Stimulated activated memory B cell treated with anti-CD40 and anti-IgM and Interleukin-4, amounts not matched to agents 10 μg/mL and 1 μg/mL and 100 μg/mL, for 72 hours (primary cell): ENCODE measurements at regions not wholly inside any gene's neighbourhood (a gene's known extent, or its start where the extent isn't known, plus 50 kb on each side); places are given as distances from the start of the nearest gene placed in this dataset.

Source experiments
- ATAC-seq: fragments of 150-1000 bp; cut with Tn5 transposase; 2 replicates; pipeline ENCODE4 v1.10.0; 2021
- H3K27ac Mint-ChIP-seq: one replicate; pipeline ENCODE4 v1.8.0; 2022; ENCODE audit warnings: mild to moderate bottlenecking, mixed read lengths
- H3K27me3 Mint-ChIP-seq: one replicate; pipeline ENCODE4 v1.8.0; 2022; ENCODE audit warnings: mixed read lengths
- H3K36me3 Mint-ChIP-seq: one replicate; pipeline ENCODE4 v1.8.0; 2022; ENCODE audit warnings: mixed read lengths
- H3K4me1 Mint-ChIP-seq: one replicate; pipeline ENCODE4 v1.8.0; 2022; ENCODE audit warnings: mixed read lengths
- H3K4me3 Mint-ChIP-seq: one replicate; pipeline ENCODE4 v1.8.0; 2022; ENCODE audit warnings: mild to moderate bottlenecking, moderate library complexity, mixed read lengths
- H3K9me3 Mint-ChIP-seq: one replicate; pipeline ENCODE4 v1.8.0; 2022; ENCODE audit warnings: mixed read lengths

DNA sequence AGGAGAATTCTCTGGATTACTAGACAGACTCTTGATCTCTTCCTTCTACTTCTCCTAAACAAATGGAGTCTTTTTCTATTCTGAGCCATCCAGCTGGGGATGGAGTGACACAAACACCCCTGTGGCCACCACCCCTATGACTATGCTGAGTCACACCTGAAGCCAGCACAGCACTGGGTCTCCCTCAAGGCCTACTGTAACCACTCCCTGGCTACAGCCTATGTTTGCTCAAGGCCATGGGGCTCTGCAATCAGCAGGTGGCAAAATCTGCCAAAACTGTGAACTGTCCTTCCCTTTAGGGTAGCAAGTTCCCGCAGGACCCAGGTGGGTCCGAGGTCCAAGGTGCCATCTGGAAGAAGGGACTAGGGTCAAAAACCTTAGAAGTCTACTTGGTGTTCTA lies 132.3 kb downstream of the TINAG start:
- Mint-ChIP-seq H3K36me3 (no peaks in the 10 kb centered on the region), H3K9me3 (peaks cover 6% of the 10 kb centered on the region), H3K27ac (no peak overlapping the region), H3K4me1 (no peaks in the 10 kb centered on the region), H3K27me3 (no peaks in the 10 kb centered on the region), H3K4me3 (no peak overlapping the region)
- no peak for ATAC-seq

DNA sequence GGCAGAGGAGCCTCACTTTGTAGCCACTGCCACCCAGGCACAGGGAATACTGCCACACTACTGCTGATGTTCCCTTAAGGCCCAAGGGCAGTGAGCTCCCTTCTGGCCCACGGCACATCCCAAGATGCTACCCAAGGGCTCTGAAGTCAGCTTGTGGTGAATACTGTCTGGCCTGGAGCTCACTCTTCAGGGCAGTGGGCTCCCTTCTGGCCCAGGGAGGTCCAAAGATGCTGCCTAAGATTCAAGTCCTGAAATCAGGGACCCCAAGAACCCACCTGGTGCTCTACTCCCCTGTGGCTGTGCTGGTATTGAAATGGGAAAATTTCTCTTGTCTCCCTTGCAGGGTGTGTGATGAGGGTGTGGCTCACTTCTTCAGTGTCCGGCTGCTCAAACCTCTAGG lies 132.8 kb downstream of the TINAG start:
- ATAC-seq: no peak
- Mint-ChIP-seq H3K4me1 (no peaks in the 10 kb centered on the region), H3K36me3 (no peaks in the 10 kb centered on the region), H3K9me3 (peaks cover 9% of the 10 kb centered on the region), H3K27me3 (no peaks in the 10 kb centered on the region), H3K27ac (no peak overlapping the region), H3K4me3 (no peak overlapping the region)

DNA sequence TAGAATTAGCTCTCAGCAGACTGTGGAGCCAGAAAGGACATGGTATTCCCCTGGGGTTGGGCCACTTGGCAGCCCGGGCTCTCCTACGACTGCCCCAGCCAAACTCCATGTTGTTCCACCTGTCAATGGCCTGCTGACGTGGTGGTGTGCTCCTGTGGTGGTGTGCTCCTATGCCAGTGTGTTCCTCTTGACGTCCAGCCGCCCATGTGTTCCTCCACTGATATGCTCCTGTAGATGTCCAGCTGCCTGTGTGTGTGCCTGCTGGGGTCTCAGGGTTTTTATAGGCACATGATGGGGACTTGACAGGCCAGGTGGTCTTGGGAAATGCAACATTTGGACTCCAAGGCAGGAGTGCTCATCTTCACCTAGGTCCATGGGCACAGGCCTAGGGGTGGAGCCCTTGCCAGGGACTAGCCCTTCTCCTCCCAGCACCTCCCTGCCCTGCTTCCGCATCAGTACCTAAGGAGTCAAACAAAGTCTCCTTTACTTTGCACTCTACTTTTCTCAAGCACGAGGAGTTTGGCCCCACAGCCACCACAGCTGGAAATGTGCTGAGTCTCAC lies 133.5 kb downstream of the TINAG start:
- no peaks in the 10 kb centered on the region for H3K4me1 Mint-ChIP-seq
- peaks cover 12% of the 10 kb centered on the region for H3K9me3 Mint-ChIP-seq
- no peak overlapping the region for H3K4me3 Mint-ChIP-seq
- H3K36me3 Mint-ChIP-seq: no peaks in the 10 kb centered on the region
- H3K27ac Mint-ChIP-seq: no peak overlapping the region
- H3K27me3 Mint-ChIP-seq: no peaks in the 10 kb centered on the region
- no peak for ATAC-seq

DNA sequence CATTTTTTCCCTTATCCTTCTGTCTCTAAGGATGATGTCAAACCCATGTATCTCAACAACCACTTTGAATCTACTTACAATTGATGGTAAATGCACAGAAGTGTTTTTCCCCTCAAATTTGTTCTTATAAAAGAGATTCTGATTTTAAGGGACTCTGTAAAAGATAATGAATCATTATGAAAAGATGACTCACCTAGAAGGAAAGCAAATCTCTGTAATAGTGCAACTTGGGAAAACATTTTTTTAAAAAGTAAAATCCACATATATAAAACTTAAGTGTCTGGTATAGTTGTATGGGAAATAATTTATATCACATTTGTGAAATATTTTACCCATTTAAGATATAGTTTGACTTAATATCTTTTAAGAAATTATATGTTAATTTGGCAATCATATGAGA lies 137.0 kb downstream of the TINAG start:
- no peak for ATAC-seq
- Mint-ChIP-seq H3K4me1 (no peaks in the 10 kb centered on the region), H3K9me3 (peaks cover 8% of the 10 kb centered on the region)

DNA sequence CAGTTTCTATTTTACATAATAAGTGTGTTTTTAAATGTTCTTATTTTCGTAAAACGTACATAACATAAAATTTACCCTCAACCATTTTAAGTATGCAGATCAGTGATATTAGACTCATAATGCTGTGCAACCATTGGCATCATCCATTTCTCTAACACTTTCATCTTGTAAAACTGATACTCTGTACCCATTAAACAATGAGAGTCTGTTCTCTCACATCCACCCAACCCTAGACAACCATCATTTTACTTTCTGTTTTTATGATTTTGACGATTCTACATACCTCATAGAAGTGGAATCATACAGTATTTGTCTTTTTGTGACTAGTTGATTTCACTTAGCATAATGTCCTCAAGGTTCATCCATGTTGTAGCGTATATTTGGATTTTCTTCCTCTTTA lies 140.4 kb downstream of the TINAG start:
- Mint-ChIP-seq H3K27me3 (no peaks in the 10 kb centered on the region), H3K27ac (no peak overlapping the region), H3K36me3 (no peaks in the 10 kb centered on the region), H3K4me1 (no peaks in the 10 kb centered on the region), H3K4me3 (no peak overlapping the region), H3K9me3 (peaks cover 16% of the 10 kb centered on the region)
- ATAC-seq: no peak

More for the DNA sequence above, 137.0 kb downstream of the TINAG start:
- Mint-ChIP-seq H3K4me3 (no peak overlapping the region), H3K36me3 (no peaks in the 10 kb centered on the region), H3K27ac (no peak overlapping the region), H3K27me3 (no peaks in the 10 kb centered on the region)

DNA sequence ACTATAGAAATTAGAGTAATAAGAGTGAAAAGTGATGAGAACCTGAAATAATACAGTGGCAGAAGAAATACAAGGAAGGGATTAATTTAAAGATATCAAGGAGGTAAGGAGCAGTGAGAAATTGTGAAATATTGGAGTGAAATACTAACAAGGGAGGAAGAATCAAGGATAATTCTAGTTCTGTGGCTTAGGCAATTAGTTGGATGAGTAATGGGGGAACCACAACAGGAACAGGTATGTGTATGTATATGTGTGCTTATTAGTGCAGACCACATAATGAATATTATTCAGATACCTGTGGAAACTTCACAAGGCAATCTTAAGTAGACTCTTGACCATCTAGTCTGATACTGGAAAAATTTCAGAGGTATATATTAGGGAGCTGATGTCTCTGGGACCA lies 143.3 kb downstream of the TINAG start:
- no peaks in the 10 kb centered on the region for H3K27me3 Mint-ChIP-seq
- ATAC-seq: no peak
- H3K4me1 Mint-ChIP-seq: no peaks in the 10 kb centered on the region
- H3K9me3 Mint-ChIP-seq: peaks cover 13% of the 10 kb centered on the region
- no peak overlapping the region for H3K27ac Mint-ChIP-seq
- H3K4me3 Mint-ChIP-seq: no peak overlapping the region
- no peaks in the 10 kb centered on the region for H3K36me3 Mint-ChIP-seq

DNA sequence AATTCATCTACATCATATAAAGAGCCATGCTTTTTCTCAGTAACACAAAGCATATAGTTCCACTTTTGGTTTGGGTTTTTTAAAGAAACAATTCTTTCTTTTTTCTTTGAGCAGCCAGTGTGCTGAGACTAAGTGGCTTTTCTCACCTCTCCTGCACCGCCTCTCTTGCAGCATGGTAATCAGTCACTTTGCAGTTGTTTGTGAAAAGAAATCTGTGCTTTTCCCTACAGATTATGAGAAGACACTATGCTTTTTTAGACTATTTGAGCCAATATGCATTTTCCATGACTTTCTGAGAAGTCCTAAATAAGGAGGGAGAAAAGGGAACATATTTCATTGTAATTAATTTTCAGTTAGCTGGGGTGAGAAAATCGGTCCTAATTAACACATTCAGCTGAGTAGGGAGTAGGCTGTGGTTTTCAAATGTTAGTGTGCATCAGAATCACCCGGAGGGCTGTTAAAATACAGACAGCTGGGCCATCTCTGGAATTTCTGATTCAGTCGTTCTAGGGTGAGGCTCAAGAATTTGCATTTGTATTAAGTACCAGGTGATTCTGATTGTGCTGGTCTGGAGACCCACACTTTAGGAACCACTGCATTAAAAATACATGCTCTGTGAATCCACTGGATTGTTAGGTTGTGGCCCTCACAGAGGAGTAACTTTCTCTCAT lies 155.2 kb downstream of the TINAG start:
- no peak overlapping the region for H3K4me3 Mint-ChIP-seq

DNA sequence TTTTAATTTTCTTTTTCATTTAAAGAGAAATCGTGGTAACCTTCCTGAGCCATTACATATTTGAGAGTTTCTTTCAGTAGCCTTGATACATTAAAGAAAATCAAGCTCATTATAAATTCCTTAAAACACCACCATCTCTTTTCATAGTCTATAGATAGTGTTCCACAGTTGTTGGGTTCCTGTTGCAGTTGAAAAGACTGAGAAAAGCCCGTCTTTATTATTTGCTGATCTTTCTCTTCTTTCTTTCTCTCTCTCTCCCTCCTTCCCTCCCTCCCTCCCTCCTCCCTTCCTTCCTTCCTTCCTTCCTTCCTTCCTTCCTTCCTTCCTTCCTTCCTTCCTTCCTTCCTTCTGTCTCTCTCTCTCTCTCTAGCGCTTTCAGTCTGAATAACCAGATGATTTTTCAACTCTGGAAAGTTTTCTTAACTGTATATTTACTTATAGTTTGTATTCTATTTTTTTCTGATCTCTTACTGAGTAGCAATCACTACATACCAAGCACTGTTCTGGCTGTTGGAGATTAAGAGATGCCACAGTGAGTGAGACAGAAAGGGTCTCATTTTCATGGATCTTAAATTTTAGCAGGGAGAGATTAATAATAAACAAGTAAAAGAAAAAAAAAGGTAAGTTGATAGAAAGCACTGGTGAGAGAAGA lies 157.5 kb downstream of the TINAG start:
- H3K4me3 Mint-ChIP-seq: no peak overlapping the region
- peaks cover 11% of the 10 kb centered on the region for H3K9me3 Mint-ChIP-seq
- H3K4me1 Mint-ChIP-seq: no peaks in the 10 kb centered on the region
- no peaks in the 10 kb centered on the region for H3K27me3 Mint-ChIP-seq
- H3K27ac Mint-ChIP-seq: no peak overlapping the region
- no peak for ATAC-seq
- no peaks in the 10 kb centered on the region for H3K36me3 Mint-ChIP-seq

More for the DNA sequence above, 155.2 kb downstream of the TINAG start:
- Mint-ChIP-seq H3K36me3 (no peaks in the 10 kb centered on the region), H3K27ac (no peak overlapping the region), H3K9me3 (peaks cover 8% of the 10 kb centered on the region), H3K27me3 (no peaks in the 10 kb centered on the region), H3K4me1 (no peaks in the 10 kb centered on the region)
- ATAC-seq: no peak

DNA sequence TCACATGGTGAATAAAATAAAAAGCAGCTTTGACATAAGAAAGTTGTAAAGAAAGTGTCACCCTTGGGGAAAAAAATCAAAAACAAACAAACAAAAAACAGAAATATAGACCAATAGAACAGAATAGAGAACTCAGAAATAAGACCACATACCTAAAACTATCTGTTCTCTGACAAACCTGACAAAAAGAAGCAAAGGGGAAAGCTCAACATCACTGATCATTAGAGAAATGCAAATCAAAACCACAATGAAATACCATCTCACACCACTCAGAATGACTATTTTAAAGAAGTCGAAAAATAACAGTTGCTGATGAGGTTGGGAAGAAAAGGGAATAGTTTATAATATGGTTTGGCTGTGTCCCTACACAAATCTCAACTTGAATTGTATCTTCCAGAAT lies 159.1 kb downstream of the TINAG start:
- Mint-ChIP-seq H3K36me3 (no peaks in the 10 kb centered on the region), H3K27ac (no peak overlapping the region), H3K4me1 (no peaks in the 10 kb centered on the region), H3K9me3 (peaks cover 11% of the 10 kb centered on the region), H3K4me3 (no peak overlapping the region), H3K27me3 (no peaks in the 10 kb centered on the region)
- ATAC-seq: no peak

DNA sequence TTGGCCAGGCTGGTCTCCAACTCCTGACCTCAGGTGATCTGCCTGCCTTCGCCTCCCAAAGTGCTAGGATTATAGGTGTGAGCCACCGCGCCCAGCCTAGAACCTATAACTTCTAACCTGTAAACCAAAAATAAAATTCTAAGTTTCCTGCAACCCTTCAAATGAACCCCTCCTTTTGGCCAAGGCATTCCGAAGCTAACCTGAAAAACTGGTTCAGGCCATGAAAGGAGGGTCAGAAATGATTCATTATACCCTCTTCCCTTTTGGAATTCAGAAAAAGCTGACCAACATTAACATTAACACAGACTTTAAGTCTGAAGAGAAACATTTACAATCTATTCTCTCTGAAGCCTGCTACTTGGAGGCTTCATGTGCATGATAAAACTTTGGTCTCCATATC lies 165.1 kb downstream of the TINAG start:
- Mint-ChIP-seq H3K9me3 (peaks cover 2% of the 10 kb centered on the region), H3K27ac (no peak overlapping the region), H3K27me3 (no peaks in the 10 kb centered on the region), H3K4me3 (no peak overlapping the region), H3K4me1 (no peaks in the 10 kb centered on the region), H3K36me3 (no peaks in the 10 kb centered on the region)
- no peak for ATAC-seq

DNA sequence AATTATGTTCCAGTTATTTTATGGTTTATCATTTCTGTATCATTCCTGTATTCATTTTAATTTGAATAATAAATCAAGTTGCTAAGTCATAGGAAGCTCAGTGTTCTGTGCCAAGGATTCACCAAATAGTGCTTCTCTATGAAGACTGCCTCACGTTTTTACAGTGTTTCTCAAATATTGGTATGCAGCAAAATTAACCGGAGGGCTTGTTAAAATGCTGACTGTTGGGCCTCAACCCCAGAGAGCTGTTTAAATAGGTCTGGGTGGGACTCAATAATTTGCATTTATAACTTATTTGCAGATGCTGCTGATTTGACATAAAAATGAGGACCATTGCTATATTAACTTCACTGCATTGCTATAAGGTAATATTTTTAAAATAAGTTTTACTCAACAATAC lies 166.7 kb downstream of the TINAG start:
- no peak for ATAC-seq
- Mint-ChIP-seq H3K9me3 (peaks cover 4% of the 10 kb centered on the region), H3K36me3 (no peaks in the 10 kb centered on the region), H3K4me1 (no peaks in the 10 kb centered on the region), H3K27me3 (no peaks in the 10 kb centered on the region), H3K27ac (no peak overlapping the region), H3K4me3 (no peak overlapping the region)

DNA sequence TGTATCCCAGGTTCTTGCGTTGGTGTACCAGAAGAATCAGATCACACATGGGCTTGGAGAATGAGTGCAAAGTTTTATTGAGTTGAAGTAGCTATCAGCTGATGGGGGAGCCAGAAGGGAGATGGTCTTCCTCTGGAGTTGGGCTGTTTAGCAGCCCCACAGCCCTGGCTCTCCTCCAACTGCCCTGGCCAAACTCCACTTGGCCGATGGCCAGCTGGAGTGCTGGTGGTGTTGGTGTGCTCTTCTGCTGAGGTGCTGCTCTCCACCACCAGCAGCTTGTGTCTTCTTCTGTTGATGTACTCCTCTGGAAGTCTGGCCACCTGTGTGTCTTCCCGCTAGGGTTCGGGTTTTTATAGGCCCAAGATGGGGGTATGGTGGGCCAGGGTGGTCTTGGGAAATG lies 172.8 kb downstream of the TINAG start:
- Mint-ChIP-seq H3K27me3 (no peaks in the 10 kb centered on the region), H3K4me1 (no peaks in the 10 kb centered on the region), H3K9me3 (peaks cover 6% of the 10 kb centered on the region), H3K4me3 (no peak overlapping the region), H3K36me3 (no peaks in the 10 kb centered on the region), H3K27ac (no peak overlapping the region)
- no peak for ATAC-seq

DNA sequence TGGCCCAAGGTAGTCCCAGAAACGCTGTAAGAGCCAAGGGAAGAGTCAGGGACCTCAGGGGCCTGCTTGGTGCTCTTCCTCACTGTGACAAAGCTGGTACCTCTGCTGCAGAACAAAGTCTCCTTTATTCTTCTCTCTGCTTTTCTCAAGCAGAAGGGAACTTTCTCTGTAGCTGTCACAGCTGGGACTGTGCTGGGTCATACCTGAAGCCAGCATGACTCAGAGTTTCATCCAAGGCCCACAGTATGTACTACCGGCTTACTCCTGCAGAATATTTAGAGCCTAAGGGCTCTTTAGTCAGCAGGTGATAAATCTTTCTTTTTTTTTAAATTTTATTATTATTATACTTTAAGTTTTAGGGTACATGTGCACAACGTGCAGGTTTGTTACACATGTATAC lies 183.2 kb downstream of the TINAG start:
- Mint-ChIP-seq H3K36me3 (no peaks in the 10 kb centered on the region), H3K9me3 (peaks cover 17% of the 10 kb centered on the region), H3K4me3 (no peak overlapping the region), H3K27me3 (no peaks in the 10 kb centered on the region), H3K27ac (no peak overlapping the region), H3K4me1 (no peaks in the 10 kb centered on the region)
- no peak for ATAC-seq

DNA sequence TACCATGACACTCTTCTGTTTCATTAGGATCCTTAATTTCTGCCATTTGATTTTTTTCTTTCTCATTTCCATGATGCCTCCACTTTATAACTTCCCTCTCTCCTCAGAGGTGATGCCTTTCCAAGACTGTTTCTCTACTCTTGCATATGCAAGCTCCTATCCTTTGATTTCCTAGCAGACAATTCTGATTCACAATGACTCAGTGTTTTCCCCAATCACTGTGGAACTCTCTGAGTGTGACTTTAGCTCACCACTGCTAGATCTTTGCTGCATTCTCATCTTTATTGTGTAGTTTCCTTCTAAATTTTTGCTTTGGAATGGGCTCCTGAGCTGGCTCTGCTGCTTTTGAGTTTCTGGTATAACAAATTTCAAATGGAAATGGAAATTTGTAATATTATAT lies 184.9 kb downstream of the TINAG start:
- no peaks in the 10 kb centered on the region for H3K36me3 Mint-ChIP-seq
- no peak overlapping the region for H3K27ac Mint-ChIP-seq
- peaks cover 18% of the 10 kb centered on the region for H3K9me3 Mint-ChIP-seq
- H3K4me1 Mint-ChIP-seq: no peaks in the 10 kb centered on the region
- H3K4me3 Mint-ChIP-seq: no peak overlapping the region
- ATAC-seq: no peak
- H3K27me3 Mint-ChIP-seq: no peaks in the 10 kb centered on the region

DNA sequence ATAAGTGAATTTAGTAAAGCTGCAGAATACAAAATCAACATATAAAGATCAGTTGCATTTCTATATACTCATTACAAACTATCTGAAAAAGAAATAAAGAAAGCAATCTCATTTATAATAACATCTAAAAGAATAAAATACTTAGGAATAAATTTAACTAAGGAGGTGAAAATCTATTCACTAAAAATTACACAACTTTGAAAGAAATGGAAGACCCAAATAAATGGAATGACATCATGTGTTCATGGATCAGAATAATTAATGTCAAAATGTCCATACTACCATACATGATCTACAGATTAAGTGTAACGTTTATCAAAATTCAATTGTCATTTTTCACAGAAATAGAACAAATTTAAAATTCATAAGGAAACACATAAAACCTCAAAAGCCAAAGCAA lies 194.9 kb downstream of the TINAG start:
- Mint-ChIP-seq H3K4me1 (no peaks in the 10 kb centered on the region), H3K4me3 (no peak overlapping the region), H3K27me3 (no peaks in the 10 kb centered on the region), H3K9me3 (peaks cover 8% of the 10 kb centered on the region), H3K36me3 (no peaks in the 10 kb centered on the region), H3K27ac (no peak overlapping the region)
- no peak for ATAC-seq

DNA sequence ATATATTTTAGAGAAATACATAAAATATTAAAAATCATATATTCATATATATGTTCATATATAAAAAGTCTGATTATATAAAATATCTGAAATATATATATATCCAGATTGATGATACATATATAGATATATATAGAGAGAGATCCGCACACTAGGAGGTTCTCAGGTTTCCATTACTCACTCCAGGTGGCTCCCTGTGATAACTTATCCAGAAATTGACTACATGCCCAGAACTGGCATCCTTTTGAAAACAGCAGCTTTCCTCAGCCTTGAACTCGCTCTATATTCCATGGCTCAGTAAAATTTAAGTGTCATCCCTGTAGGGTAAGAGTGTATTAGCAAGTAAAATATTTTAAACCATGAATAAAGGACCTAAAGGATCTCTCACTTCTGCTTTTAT lies 206.8 kb downstream of the TINAG start:
- Mint-ChIP-seq H3K9me3 (peaks cover 8% of the 10 kb centered on the region), H3K4me3 (no peak overlapping the region), H3K36me3 (no peaks in the 10 kb centered on the region), H3K27ac (no peak overlapping the region), H3K27me3 (no peaks in the 10 kb centered on the region), H3K4me1 (no peaks in the 10 kb centered on the region)
- ATAC-seq: no peak
